Urothelium cell line (cell line): ENCODE measurements at regions not wholly inside any gene's neighbourhood (a gene's known extent, or its start where the extent isn't known, plus 50 kb on each side); places are given as distances from the start of the nearest gene placed in this dataset.
A peak's percentile ranks its signal among the peaks of the same experiment; 100 is the strongest.
"Not testable (repeated sequence)": the region's sequence is repeated elsewhere in the genome, so short reads cannot be mapped to it uniquely, and the experiment has no call there.

ENCODE experiments used
- DNase-seq: peaks from one replicate; pipeline ENCODE4 v3.0.0; 2011; ENCODE audit warnings: low spot score, mixed read lengths
- FAIRE-seq: peaks from 2 replicates; lab custom pipeline; 2011; peaks lifted over from hg19 to GRCh38; lab: Jason Lieb, UNC

GRCh38 chr2:64932371-64933216 is 56.6 kb upstream of the SLC1A4 start:
- FAIRE-seq (no peak), DNase-seq (no peak)

DNA sequence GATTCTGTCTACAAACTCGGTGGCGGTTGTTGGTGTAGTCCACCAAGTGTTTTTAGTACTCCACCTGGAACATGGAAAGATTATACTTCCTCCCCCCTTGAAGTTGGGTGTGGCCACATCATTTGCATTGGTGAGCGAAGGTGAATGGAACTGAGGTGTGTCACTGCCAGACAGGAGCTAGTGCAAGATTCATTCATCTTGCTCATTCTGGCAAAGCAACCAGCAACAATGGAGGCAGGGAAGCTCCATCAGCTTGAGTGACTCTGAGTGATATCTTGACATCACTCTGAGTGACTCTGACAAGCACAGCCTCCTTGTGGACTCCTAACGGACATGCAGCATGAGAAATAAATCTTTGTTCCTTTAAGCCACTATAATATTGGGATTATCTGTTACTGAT is 54.7 kb upstream of the SLC1A4 start:
- peak; percentile 23 for FAIRE-seq
- DNase-seq, result no peak

DNA sequence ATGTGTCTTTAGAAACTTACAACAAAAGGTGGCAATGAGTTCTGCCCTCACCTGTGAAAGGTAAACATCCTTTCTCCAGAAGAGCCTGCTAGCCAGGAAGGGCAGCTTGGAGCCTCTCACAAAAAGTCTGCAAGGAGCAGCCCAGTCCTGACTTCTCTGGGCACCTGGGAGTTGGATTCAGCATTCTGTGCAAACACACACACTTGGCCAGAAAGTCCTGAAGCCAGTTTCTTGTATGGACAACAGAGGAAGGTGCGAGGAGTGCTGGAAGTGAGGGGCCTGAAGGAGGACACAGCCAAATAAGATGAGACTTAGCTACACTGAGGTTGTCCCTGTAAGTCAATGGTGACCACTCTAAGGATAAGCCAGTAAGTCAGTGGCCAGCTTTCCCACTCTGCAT is 52.4 kb upstream of the SLC1A4 start:
- FAIRE-seq (no peak), DNase-seq (no peak)

GRCh38 chr2:64937314-64937686 is 51.9 kb upstream of the SLC1A4 start:
- not testable (repeated sequence) for DNase-seq, FAIRE-seq

DNA sequence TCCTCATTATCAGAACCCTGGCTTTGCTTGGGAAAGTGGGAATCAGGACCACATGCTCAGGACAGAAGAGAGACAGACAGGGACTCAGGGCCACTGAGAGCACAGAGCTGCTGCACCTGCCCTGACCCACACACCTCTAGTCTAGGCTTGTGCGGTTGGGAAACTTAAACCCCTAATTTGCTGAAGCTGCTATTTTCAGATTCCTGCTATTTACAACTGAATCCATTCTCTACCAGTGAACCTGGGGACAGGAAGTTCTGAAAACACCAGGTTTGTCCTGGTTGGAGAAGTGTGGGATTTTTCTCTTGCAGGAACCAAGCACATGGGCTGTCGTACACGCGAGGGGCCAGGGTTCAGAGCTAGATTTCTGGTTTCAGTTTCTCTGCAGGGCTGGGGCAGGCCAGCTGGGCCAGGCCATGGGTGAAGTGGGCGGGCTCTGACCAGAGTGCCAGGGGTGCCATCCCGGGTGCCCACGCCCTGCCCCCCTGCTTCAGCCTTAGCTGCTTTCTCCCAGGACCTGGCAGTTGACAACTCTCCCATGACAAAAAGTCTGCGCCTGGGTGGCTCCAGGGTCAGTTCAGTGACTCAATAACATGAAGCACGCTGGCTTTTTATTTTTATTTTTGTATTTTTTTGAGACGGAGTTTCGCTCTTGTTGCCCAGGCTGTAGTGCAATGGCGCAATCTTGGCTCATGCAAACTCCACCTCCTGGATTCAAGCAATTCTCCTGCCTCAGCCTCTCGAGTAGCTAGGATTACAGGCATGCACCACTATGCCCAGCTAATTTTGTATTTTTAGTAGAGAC is 51.3 kb upstream of the SLC1A4 start:
- FAIRE-seq, result no peak
- DNase-seq, result no peak

- no peak for DNase-seq
- FAIRE-seq, result no peak
Observed at GRCh38 chr2:64938607-64939285, 50.5 kb upstream of the SLC1A4 start.

DNA sequence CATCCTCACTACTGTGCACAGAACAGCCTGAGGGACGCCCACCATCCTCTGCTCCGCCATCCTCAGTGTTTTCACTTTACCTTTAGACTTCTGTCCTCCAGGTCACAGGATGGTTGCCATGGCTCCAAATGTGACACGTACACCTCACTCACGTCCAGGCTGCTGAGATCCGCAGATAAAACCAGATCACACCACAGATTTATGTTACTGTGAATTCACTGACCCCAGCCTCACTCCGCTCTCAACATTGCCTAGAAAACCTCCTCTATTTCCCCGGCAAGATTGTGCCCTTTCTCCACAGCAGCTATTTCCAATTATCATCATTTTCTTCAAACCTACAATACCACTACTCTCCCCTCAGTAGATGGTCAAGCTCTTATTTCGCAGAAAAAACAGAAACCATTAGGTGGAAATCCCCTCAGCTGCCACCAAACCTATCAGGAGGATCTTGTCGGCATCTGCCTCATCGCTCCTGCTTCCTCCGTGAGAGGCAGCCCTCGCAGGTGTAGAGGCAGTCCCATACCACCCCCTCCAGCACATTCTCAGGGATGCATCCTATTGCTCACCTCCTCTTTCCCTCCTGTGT is 49.8 kb upstream of the SLC1A4 start:
- FAIRE-seq (no peak), DNase-seq (no peak)
